ENCODE measurements at regions not wholly inside any gene's neighbourhood (a gene's known extent, or its start where the extent isn't known, plus 50 kb on each side); places are given as distances from the start of the nearest gene placed in this dataset.

- H3K9ac ChIP-seq (ENCODE audit: low read depth, low read length): no peak overlapping the region
- no peaks in the 10 kb centered on the region for H3K9me3 ChIP-seq (ENCODE audit: control insufficient read depth, insufficient read depth, low read length)
- H3K4me1 ChIP-seq (ENCODE audit: insufficient read depth, low read length): no peaks in the 10 kb centered on the region
- no peaks in the 10 kb centered on the region for H3K36me3 ChIP-seq (ENCODE audit: insufficient read depth, low read length)
Measured at GRCh38 chr1:73821520-73821919, 376.5 kb downstream of the LRRIQ3 start.

- H3K4me1 ChIP-seq (ENCODE audit: insufficient read depth, low read length): no peaks in the 10 kb centered on the region
- no peaks in the 10 kb centered on the region for H3K36me3 ChIP-seq (ENCODE audit: insufficient read depth, low read length)
- H3K9me3 ChIP-seq (ENCODE audit: control insufficient read depth, insufficient read depth, low read length): no peaks in the 10 kb centered on the region
- H3K9ac ChIP-seq (ENCODE audit: low read depth, low read length): no peak overlapping the region
Measured at GRCh38 chr1:73820843-73821242, 377.1 kb downstream of the LRRIQ3 start.

DNA sequence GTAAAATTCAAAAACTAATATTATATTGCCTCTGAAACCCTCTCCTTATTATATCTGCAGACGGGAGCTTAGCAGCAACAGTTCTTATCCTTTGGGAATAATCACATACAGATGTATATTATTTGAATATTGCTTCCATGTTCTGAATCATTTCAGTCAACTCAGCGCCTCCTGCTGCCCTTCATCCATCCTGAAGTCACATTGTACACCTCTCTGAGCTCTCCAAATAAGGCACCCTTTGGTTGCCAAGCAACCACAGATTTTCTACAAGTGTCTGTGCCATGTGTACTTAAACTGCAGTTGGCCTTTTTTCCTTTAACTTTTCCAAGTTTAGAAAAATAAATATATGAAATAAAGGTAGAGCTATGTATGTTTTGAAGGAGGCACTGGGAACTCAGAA, 384.3 kb downstream of the LRRIQ3 start:
- H3K9me3 ChIP-seq (ENCODE audit: control insufficient read depth, insufficient read depth, low read length): no peaks in the 10 kb centered on the region
- no peaks in the 10 kb centered on the region for H3K4me1 ChIP-seq (ENCODE audit: insufficient read depth, low read length)
- no peaks in the 10 kb centered on the region for H3K36me3 ChIP-seq (ENCODE audit: insufficient read depth, low read length)
- H3K9ac ChIP-seq (ENCODE audit: low read depth, low read length): no peak overlapping the region

DNA sequence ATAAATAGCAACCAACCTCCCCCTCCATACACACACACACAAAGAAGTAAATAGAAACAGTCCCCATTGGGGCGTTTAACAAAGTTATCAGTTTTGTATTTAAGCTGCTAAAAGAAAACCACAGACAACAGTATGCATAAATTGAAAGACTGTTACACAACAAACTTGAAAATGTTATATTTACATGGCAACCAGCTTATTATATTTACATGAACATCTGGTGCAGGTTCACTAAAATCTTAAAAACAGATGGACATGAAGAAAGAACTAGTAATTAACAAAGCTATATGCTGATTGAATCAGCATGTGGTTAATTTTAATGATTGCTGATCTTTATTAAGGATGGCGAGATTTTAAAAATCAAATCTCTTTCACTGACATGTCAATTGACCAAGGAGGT, 384.7 kb downstream of the LRRIQ3 start:
- Histone ChIP-seq H3K9me3 (ENCODE audit: control insufficient read depth, insufficient read depth, low read length) (no peaks in the 10 kb centered on the region), H3K36me3 (ENCODE audit: insufficient read depth, low read length) (no peaks in the 10 kb centered on the region), H3K4me1 (ENCODE audit: insufficient read depth, low read length) (no peaks in the 10 kb centered on the region), H3K9ac (ENCODE audit: low read depth, low read length) (no peak overlapping the region)

GRCh38 chr1:73811798-73812197, 386.2 kb downstream of the LRRIQ3 start:
- no peak overlapping the region for H3K9ac ChIP-seq (ENCODE audit: low read depth, low read length)
- H3K36me3 ChIP-seq (ENCODE audit: insufficient read depth, low read length): no peaks in the 10 kb centered on the region
- H3K4me1 ChIP-seq (ENCODE audit: insufficient read depth, low read length): no peaks in the 10 kb centered on the region
- no peaks in the 10 kb centered on the region for H3K9me3 ChIP-seq (ENCODE audit: control insufficient read depth, insufficient read depth, low read length)

DNA sequence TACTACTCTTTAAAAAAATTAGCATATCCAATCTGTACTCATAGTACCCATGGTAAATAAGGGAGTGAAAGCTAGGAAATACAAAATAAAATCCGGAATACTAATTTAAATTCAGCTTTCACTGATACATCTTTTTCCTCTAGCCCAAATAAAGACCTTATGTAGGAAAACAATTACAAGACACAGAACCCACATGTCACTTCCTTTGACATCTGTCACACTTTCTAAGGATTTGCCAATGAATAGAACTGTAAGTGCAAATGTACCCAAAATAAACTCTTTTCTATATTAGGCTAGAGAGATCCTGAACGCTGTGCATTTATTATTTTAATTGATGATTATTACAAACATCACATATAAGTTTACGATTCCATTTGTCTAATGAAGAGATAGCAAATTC, 393.0 kb downstream of the LRRIQ3 start:
- Histone ChIP-seq H3K9me3 (ENCODE audit: control insufficient read depth, insufficient read depth, low read length) (no peaks in the 10 kb centered on the region), H3K4me1 (ENCODE audit: insufficient read depth, low read length) (no peaks in the 10 kb centered on the region), H3K9ac (ENCODE audit: low read depth, low read length) (no peak overlapping the region), H3K36me3 (ENCODE audit: insufficient read depth, low read length) (no peaks in the 10 kb centered on the region)

DNA sequence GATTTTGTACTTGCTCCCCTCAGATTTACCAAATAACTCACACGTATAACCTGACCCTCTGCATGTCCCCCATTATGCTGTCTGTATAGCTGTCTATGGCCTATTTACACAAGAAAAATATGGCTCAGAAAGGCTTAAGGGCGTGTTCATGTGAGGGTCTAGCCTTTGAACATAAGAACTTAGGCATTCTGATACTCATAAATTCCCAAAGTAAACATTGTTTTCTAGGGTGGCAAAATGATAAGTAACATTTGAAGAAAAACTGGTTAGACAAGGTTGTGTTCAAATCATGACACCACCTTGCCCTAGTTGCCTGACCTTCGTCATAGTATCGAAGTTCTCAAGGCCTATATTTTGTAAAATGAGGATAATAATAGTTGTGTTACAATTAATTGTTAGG, 394.6 kb downstream of the LRRIQ3 start:
- H3K4me1 ChIP-seq (ENCODE audit: insufficient read depth, low read length): no peaks in the 10 kb centered on the region
- H3K36me3 ChIP-seq (ENCODE audit: insufficient read depth, low read length): no peaks in the 10 kb centered on the region
- H3K9ac ChIP-seq (ENCODE audit: low read depth, low read length): no peak overlapping the region
- H3K9me3 ChIP-seq (ENCODE audit: control insufficient read depth, insufficient read depth, low read length): no peaks in the 10 kb centered on the region

DNA sequence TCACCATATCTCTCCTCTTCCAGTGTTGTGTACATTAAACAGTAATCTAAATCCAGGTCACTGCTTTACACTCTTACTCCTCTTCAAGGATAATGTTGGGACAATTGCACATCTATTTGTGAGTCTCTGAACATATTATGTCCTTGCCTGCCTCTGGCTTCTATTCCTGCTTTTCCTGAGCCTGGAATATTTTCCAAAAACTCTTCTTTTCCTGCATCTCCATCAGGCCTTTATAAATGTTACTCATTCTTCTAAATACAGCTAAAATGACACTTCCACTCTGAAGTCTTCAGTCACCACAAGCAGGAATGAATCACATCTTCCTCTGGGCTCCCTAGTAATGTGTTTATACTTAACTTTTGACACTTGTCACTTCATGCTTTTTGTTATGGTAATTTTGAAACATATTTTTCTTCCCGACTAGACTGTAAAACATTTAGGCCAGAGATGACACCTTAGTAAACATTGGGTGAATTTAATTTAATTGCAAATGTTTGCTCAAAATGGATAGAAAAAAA, 396.0 kb downstream of the LRRIQ3 start:
- Histone ChIP-seq H3K4me1 (ENCODE audit: insufficient read depth, low read length) (no peaks in the 10 kb centered on the region), H3K36me3 (ENCODE audit: insufficient read depth, low read length) (no peaks in the 10 kb centered on the region), H3K9ac (ENCODE audit: low read depth, low read length) (no peak overlapping the region), H3K9me3 (ENCODE audit: control insufficient read depth, insufficient read depth, low read length) (no peaks in the 10 kb centered on the region)

GRCh38 chr1:73800376-73800775, 397.6 kb downstream of the LRRIQ3 start:
- no peak overlapping the region for H3K9ac ChIP-seq (ENCODE audit: low read depth, low read length)
- H3K36me3 ChIP-seq (ENCODE audit: insufficient read depth, low read length): no peaks in the 10 kb centered on the region
- no peaks in the 10 kb centered on the region for H3K9me3 ChIP-seq (ENCODE audit: control insufficient read depth, insufficient read depth, low read length)
- no peaks in the 10 kb centered on the region for H3K4me1 ChIP-seq (ENCODE audit: insufficient read depth, low read length)

DNA sequence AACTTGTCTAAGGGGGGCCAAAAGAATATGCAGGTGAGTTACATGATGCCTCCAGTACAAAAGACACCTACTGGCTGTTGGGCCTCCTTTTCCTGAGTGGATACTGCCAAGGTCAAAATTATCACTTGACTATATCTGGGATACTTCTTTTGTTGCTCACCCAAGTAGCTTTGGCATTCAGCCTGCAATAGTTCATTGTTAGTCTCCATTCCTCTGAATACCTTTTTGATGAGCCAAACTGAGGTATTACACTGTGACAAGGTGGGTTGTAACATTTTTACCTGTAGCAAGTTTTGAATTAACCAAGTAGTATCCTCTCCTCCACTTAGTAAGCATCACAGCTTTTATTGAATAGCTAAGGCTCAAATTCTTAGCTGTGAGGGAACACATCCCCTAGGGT, 408.0 kb downstream of the LRRIQ3 start:
- H3K9ac ChIP-seq (ENCODE audit: low read depth, low read length): no peak overlapping the region
- no peaks in the 10 kb centered on the region for H3K4me1 ChIP-seq (ENCODE audit: insufficient read depth, low read length)
- H3K9me3 ChIP-seq (ENCODE audit: control insufficient read depth, insufficient read depth, low read length): no peaks in the 10 kb centered on the region
- no peaks in the 10 kb centered on the region for H3K36me3 ChIP-seq (ENCODE audit: insufficient read depth, low read length)

DNA sequence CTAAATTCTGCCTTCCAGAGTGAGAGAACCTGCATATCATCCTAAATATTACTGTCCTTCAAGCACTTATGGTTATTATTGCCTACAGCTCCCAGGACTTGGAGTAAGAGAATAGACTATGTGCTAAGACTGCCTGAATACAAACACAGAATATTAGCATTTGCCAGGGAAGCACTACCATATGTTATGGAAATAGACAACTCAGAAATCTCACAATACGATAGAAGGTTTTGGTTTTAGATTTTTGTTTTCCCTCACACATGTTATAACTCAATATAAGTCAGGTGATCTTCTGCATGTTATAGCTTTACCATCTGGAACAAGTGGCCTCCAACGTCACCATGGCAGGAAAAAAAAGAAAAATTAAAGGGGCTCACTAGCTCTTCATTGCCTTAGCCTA, 413.9 kb downstream of the LRRIQ3 start:
- Histone ChIP-seq H3K9ac (ENCODE audit: low read depth, low read length) (no peak overlapping the region), H3K4me1 (ENCODE audit: insufficient read depth, low read length) (peaks cover 4% of the 10 kb centered on the region; the same call in 1 of the 2 replicates), H3K9me3 (ENCODE audit: control insufficient read depth, insufficient read depth, low read length) (no peaks in the 10 kb centered on the region), H3K36me3 (ENCODE audit: insufficient read depth, low read length) (no peaks in the 10 kb centered on the region)

DNA sequence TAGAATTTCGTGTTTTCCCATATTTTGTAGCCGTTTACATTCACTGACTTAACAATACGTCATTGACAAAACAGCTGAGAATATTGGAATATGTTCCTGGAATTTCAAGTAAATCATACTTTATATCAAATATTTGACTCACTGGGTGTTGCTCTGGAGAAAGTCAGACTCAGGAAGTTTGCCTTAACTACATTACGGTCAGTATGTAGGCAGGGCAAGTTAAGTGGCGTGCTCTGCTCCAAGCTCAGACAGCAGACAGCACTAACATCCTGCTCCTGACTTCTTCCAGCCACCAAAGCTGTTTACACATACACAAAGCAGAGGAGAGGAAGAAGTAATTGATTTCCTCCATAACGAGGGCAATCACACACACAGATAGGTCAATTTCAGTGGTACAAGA, 414.6 kb downstream of the LRRIQ3 start:
- Histone ChIP-seq H3K9ac (ENCODE audit: low read depth, low read length) (no peak overlapping the region), H3K9me3 (ENCODE audit: control insufficient read depth, insufficient read depth, low read length) (no peaks in the 10 kb centered on the region), H3K36me3 (ENCODE audit: insufficient read depth, low read length) (no peaks in the 10 kb centered on the region), H3K4me1 (ENCODE audit: insufficient read depth, low read length) (peaks cover 4% of the 10 kb centered on the region; the same call in 1 of the 2 replicates)

DNA sequence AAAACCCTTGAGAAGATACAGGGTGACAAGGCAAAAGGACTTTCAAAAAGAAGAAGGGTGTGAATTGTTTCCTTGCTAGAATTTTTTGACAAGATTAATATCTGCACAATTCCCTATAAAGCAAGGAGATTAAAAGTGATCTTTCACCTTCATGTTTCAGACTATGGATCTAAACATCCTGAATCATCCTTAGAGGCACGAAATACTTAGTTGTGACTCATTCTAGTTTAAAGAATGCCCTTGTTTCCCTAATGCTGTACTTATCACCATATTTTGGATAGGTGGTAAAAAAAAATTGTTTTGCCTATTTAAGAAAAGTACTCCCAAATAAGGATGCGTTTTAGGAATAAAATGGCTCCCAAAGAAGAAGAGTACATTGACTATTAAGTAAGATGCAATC, 415.1 kb downstream of the LRRIQ3 start:
- Histone ChIP-seq H3K9ac (ENCODE audit: low read depth, low read length) (no peak overlapping the region), H3K36me3 (ENCODE audit: insufficient read depth, low read length) (no peaks in the 10 kb centered on the region), H3K4me1 (ENCODE audit: insufficient read depth, low read length) (peaks cover 4% of the 10 kb centered on the region; the same call in 1 of the 2 replicates), H3K9me3 (ENCODE audit: control insufficient read depth, insufficient read depth, low read length) (no peaks in the 10 kb centered on the region)

GRCh38 chr1:73781251-73781650, 416.7 kb downstream of the LRRIQ3 start:
- H3K36me3 ChIP-seq (ENCODE audit: insufficient read depth, low read length): no peaks in the 10 kb centered on the region
- no peaks in the 10 kb centered on the region for H3K9me3 ChIP-seq (ENCODE audit: control insufficient read depth, insufficient read depth, low read length)
- H3K9ac ChIP-seq (ENCODE audit: low read depth, low read length): no peak overlapping the region
- H3K4me1 ChIP-seq (ENCODE audit: insufficient read depth, low read length): peaks cover 4% of the 10 kb centered on the region; the same call in 1 of the 2 replicates

GRCh38 chr1:73778471-73778870, 419.5 kb downstream of the LRRIQ3 start:
- Histone ChIP-seq H3K9me3 (ENCODE audit: control insufficient read depth, insufficient read depth, low read length) (no peaks in the 10 kb centered on the region), H3K9ac (ENCODE audit: low read depth, low read length) (no peak overlapping the region), H3K4me1 (ENCODE audit: insufficient read depth, low read length) (peaks cover 4% of the 10 kb centered on the region; the same call in 1 of the 2 replicates), H3K36me3 (ENCODE audit: insufficient read depth, low read length) (no peaks in the 10 kb centered on the region)

DNA sequence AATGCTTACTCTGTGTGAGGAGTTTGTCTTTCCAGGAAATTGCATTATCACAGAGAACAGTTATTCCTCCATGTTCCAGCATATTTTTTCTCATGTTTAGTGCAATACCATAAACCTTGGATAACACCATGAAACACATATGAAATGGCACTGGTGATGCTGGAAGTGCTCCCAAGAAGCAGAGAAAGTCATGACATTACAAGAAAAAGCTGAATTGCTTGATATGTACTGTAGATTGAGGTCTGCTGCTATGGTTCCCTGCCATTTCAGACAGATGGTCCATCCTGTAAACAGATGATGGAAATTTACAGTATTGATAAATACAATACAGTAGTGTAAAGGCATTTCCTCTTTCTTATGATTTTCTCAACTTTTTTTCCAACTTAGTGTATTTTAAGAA, 422.1 kb downstream of the LRRIQ3 start:
- no peak overlapping the region for H3K9ac ChIP-seq (ENCODE audit: low read depth, low read length)
- H3K36me3 ChIP-seq (ENCODE audit: insufficient read depth, low read length): no peaks in the 10 kb centered on the region
- H3K4me1 ChIP-seq (ENCODE audit: insufficient read depth, low read length): no peaks in the 10 kb centered on the region
- H3K9me3 ChIP-seq (ENCODE audit: control insufficient read depth, insufficient read depth, low read length): no peaks in the 10 kb centered on the region
